Keratinocyte (primary cell): ENCODE measurements at regions not wholly inside any gene's neighbourhood (a gene's known extent, or its start where the extent isn't known, plus 50 kb on each side); places are given as distances from the start of the nearest gene placed in this dataset.

Experiments used
- DNase-seq: peaks from one replicate; pipeline ENCODE4 v3.0.0-alpha.2; 2011; ENCODE audit warnings: low read depth, missing footprints, low spot score
- FAIRE-seq: peaks from 2 replicates; lab custom pipeline; 2011; peaks lifted over from hg19 to GRCh38; lab: Jason Lieb, UNC
- H2AFZ ChIP-seq: 2 replicates; pipeline ENCODE4 v1.6.0; 2012; ENCODE audit warnings: low read length, control low read depth, inconsistent platforms; ENCODE audit not compliant: control insufficient read depth
- H3K27ac ChIP-seq: 2 replicates; pipeline ENCODE4 v1.5.1; 2011; ENCODE audit warnings: low read length; ENCODE audit not compliant: control insufficient read depth, insufficient read depth
- H3K27me3 ChIP-seq: 3 replicates; pipeline ENCODE4 v1.6.0; 2011; ENCODE audit warnings: low read length; ENCODE audit not compliant: control insufficient read depth, insufficient read depth; ENCODE audit errors: extremely low read depth
- H3K36me3 ChIP-seq, 2 experiments: 2 replicates in 1 of 2; 3 replicates in 1 of 2; pipeline ENCODE4 v1.5.1; 2011; ENCODE audit warnings: low read length in 2 of 2, mild to moderate bottlenecking in 1 of 2; ENCODE audit not compliant: control insufficient read depth in 2 of 2, insufficient read depth in 2 of 2; ENCODE audit errors: extremely low read depth in 1 of 2
- H3K4me1 ChIP-seq: 3 replicates; pipeline ENCODE4 v1.5.1; 2011; ENCODE audit warnings: low read length; ENCODE audit not compliant: control insufficient read depth, insufficient read depth; ENCODE audit errors: extremely low read depth
- H3K4me2 ChIP-seq: 3 replicates; pipeline ENCODE4 v1.6.0; 2011; ENCODE audit warnings: low read depth, low read length; ENCODE audit not compliant: control insufficient read depth, insufficient read depth; ENCODE audit errors: extremely low read depth
- H3K4me3 ChIP-seq, 3 experiments: fragments of 200-600 bp in 1 of 3; sonication (generic) in 1 of 3; 2 replicates in 2 of 3; 3 replicates in 1 of 3; pipeline ENCODE4 v1.5.1; 2011 to 2016; ENCODE audit warnings: low read length in 3 of 3, mild to moderate bottlenecking in 3 of 3, control low read depth in 2 of 3, inconsistent platforms in 1 of 3, low read depth in 1 of 3, mixed read lengths in 1 of 3, mixed run types in 1 of 3, moderate library complexity in 1 of 3; ENCODE audit not compliant: control insufficient read depth in 2 of 3, insufficient read depth in 2 of 3; ENCODE audit errors: extremely low read depth in 1 of 3
- H3K79me2 ChIP-seq: 2 replicates; pipeline ENCODE4 v1.6.0; 2012; ENCODE audit warnings: low read length; ENCODE audit not compliant: control insufficient read depth, insufficient read depth
- H3K9ac ChIP-seq: 3 replicates; pipeline ENCODE4 v1.6.0; 2011; ENCODE audit warnings: low read length; ENCODE audit not compliant: control insufficient read depth, insufficient read depth; ENCODE audit errors: extremely low read depth
- H3K9me1 ChIP-seq: 3 replicates; pipeline ENCODE4 v1.6.0; 2011; ENCODE audit warnings: low read length; ENCODE audit not compliant: control insufficient read depth, insufficient read depth; ENCODE audit errors: extremely low read depth
- H3K9me3 ChIP-seq: 2 replicates; pipeline ENCODE4 v1.5.1; 2012; ENCODE audit warnings: low read depth, low read length; ENCODE audit not compliant: control insufficient read depth
- H4K20me1 ChIP-seq: 3 replicates; pipeline ENCODE4 v1.6.0; 2011; ENCODE audit warnings: low read length; ENCODE audit not compliant: control insufficient read depth, insufficient read depth; ENCODE audit errors: extremely low read depth
- EZH2 ChIP-seq: IDR thresholded peaks from one replicate; pipeline ENCODE4 v1.6.1; 2012; ENCODE audit warnings: inconsistent platforms, mild to moderate bottlenecking, low read length, moderate library complexity
- dilution Hi-C: fragments of 300-500 bp; cut with MboI; formaldehyde crosslinking; loops from one replicate; pipeline ENCODE4 v1.7.0; 2020; ENCODE audit warnings: low sequenced_read_pairs; ENCODE audit not compliant: extremely low pct_ligation_motif_present
- TF ChIP-seq, protein P1 (sequence below), 3 experiments: IDR thresholded peaks in 1 of 3; conservative IDR thresholded peaks in 1 of 3; optimal IDR thresholded peaks in 1 of 3; 2 replicates in 2 of 3; 3 replicates in 1 of 3; pipeline versions ENCODE3 to v1.5.1; 2011; ENCODE audit warnings: low read length in 3 of 3, mild to moderate bottlenecking in 3 of 3, moderate library complexity in 2 of 3, control low read depth in 1 of 3, inconsistent platforms in 1 of 3; ENCODE audit not compliant: insufficient read depth in 2 of 3; ENCODE audit errors: extremely low read depth in 1 of 3

GRCh38 chr6:71405416-71405815, 116.8 kb downstream of the OGFRL1 start:
- H4K20me1 ChIP-seq = no peaks in the 10 kb centered on the region
- peaks cover 43% of the 10 kb centered on the region for H3K79me2 ChIP-seq
- FAIRE-seq = no peak
- H3K27ac ChIP-seq = peak overlapping the region; percentile 76
- no peak overlapping the region for H3K4me3 ChIP-seq
- TF ChIP-seq, protein P1, sequence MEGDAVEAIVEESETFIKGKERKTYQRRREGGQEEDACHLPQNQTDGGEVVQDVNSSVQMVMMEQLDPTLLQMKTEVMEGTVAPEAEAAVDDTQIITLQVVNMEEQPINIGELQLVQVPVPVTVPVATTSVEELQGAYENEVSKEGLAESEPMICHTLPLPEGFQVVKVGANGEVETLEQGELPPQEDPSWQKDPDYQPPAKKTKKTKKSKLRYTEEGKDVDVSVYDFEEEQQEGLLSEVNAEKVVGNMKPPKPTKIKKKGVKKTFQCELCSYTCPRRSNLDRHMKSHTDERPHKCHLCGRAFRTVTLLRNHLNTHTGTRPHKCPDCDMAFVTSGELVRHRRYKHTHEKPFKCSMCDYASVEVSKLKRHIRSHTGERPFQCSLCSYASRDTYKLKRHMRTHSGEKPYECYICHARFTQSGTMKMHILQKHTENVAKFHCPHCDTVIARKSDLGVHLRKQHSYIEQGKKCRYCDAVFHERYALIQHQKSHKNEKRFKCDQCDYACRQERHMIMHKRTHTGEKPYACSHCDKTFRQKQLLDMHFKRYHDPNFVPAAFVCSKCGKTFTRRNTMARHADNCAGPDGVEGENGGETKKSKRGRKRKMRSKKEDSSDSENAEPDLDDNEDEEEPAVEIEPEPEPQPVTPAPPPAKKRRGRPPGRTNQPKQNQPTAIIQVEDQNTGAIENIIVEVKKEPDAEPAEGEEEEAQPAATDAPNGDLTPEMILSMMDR (optimal IDR thresholded peaks at IDR 0.05 in 1 of 3, IDR thresholded peaks at IDR 0.05 in 1 of 3, conservative IDR thresholded peaks at IDR 0.05 in 1 of 3; ENCODE audit: extremely low read depth in 1 of 3, insufficient read depth in 2 of 3, low read length in 3 of 3) = no peak
- TF ChIP-seq EZH2 = no peak
- dilution Hi-C loops = no loop called here
- no peak for DNase-seq
- no peaks in the 10 kb centered on the region for H3K9me1 ChIP-seq
- peaks cover 85% of the 10 kb centered on the region for H3K4me1 ChIP-seq
- peaks cover 2% of the 10 kb centered on the region for H3K9me3 ChIP-seq
- H3K36me3 ChIP-seq = peaks cover 6 to 11% of the 10 kb centered on the region in 2 experiments
- H2AFZ ChIP-seq = no peak overlapping the region
- no peaks in the 10 kb centered on the region for H3K27me3 ChIP-seq
- no peak overlapping the region for H3K4me2 ChIP-seq
- no peak overlapping the region for H3K9ac ChIP-seq

DNA sequence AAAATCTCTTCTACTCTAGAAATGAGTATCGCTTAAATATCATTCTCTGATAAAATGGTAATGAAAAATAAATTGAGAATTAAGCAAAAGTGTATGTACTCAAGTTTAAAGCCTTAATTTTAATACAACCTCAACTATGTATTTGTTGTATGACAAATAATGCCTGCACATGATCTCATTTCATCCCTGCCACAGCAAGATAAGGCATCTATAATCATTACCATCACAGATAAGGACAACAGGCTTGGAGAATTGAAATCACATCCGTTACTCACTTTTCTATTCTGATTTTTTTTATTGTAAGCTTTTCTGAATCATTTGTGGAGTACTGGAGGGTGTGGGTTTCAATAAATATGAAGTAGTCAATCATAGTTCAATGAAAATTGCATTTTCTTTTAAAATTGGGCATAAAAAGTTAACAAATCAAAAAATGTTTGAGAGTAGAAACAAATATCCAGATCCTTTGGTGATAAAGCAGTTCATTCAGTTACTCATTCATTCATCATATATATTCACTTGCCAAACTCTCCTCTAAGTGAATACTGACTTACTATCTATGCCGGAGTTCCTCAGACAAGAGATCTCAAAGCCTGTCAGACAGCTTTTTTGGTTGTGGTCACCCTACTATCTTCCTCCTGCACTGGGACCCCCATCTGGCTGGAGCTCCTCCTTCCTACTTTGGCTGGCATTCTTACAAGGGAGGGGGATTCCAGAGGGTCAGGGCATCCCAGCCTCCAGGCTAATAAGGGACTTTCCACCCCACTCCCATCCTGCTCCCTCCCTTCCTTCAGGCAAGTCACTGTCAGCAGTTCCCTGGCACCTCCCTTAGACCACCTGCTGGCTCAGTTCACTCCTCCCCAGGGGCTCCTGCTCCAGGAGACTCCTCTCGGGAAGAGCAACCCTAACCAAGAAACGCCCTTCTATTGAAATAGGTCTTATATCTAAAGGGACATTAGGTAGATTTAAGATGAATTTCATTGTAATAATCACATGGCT, 118.6 kb downstream of the OGFRL1 start:
- Histone ChIP-seq H3K27ac (peak overlapping the region; percentile 80), H3K9me3 (peaks cover 9% of the 10 kb centered on the region), H4K20me1 (no peaks in the 10 kb centered on the region), H3K36me3 (peaks cover 9 to 18% of the 10 kb centered on the region in 2 experiments), H3K4me1 (peaks cover 79% of the 10 kb centered on the region), H2AFZ (no peak overlapping the region), H3K79me2 (peaks cover 35% of the 10 kb centered on the region), H3K4me2 (peak overlapping the region; percentile 44), H3K27me3 (no peaks in the 10 kb centered on the region), H3K4me3 (peak overlapping the region in 1 of 3 experiments; percentile 18), H3K9ac (peak overlapping the region; percentile 47), H3K9me1 (no peaks in the 10 kb centered on the region)
- TF ChIP-seq, protein P1 (optimal IDR thresholded peaks at IDR 0.05 in 1 of 3, IDR thresholded peaks at IDR 0.05 in 1 of 3, conservative IDR thresholded peaks at IDR 0.05 in 1 of 3; ENCODE audit: extremely low read depth in 1 of 3, insufficient read depth in 2 of 3, low read length in 3 of 3) = no peak
- TF ChIP-seq EZH2 = no peak
- dilution Hi-C loops = no loop called here
- FAIRE-seq (peak; percentile 52), DNase-seq (no peak)
